ENCODE measurements at regions not wholly inside any gene's neighbourhood (a gene's known extent, or its start where the extent isn't known, plus 50 kb on each side); places are given as distances from the start of the nearest gene placed in this dataset.
"Not testable (repeated sequence)": the region's sequence is repeated elsewhere in the genome, so short reads cannot be mapped to it uniquely, and the experiment has no call there.

GRCh38 chr14:48563489-48563888 lies 888.1 kb upstream of the MDGA2 start:
- Histone ChIP-seq H4K20me1 (no peaks in the 10 kb centered on the region), H3K4me2 (no peak overlapping the region), H3K36me3 (no peaks in the 10 kb centered on the region), H3K27me3 (no peaks in the 10 kb centered on the region), H3K4me1 (no peaks in the 10 kb centered on the region), H3K27ac (no peak overlapping the region), H3K9me3 (peaks cover 10% of the 10 kb centered on the region), H3K9ac (no peak overlapping the region), H3K4me3 (no peak overlapping the region)
- no peak for TF ChIP-seq Cebpa-rat (IDR thresholded peaks at IDR 0.05)

- H3K4me3 ChIP-seq, H3K9ac ChIP-seq, H4K20me1 ChIP-seq, H3K27me3 ChIP-seq, H3K4me1 ChIP-seq, H3K4me2 ChIP-seq, H3K36me3 ChIP-seq, H3K27ac ChIP-seq, H3K9me3 ChIP-seq: not testable (repeated sequence)
These were observed 886.0 kb upstream of the MDGA2 start for GRCh38 chr14:48561438-48561837.

- no peaks in the 10 kb centered on the region for H3K27me3 ChIP-seq
- H4K20me1 ChIP-seq: no peaks in the 10 kb centered on the region
- no peak overlapping the region for H3K4me3 ChIP-seq
- no peaks in the 10 kb centered on the region for H3K36me3 ChIP-seq
- TF ChIP-seq Cebpa-rat (IDR thresholded peaks at IDR 0.05): no peak
- no peak overlapping the region for H3K27ac ChIP-seq
- no peaks in the 10 kb centered on the region for H3K4me1 ChIP-seq
- peaks cover 10% of the 10 kb centered on the region for H3K9me3 ChIP-seq
- no peak overlapping the region for H3K9ac ChIP-seq
- H3K4me2 ChIP-seq: no peak overlapping the region
These were observed 885.0 kb upstream of the MDGA2 start for GRCh38 chr14:48560421-48560820.

GRCh38 chr14:48553443-48553842 lies 878.0 kb upstream of the MDGA2 start:
- no peak overlapping the region for H3K4me3 ChIP-seq
- no peak for TF ChIP-seq Cebpa-rat (IDR thresholded peaks at IDR 0.05)
- no peaks in the 10 kb centered on the region for H3K36me3 ChIP-seq
- H3K9me3 ChIP-seq: no peaks in the 10 kb centered on the region
- no peak overlapping the region for H3K27ac ChIP-seq
- no peaks in the 10 kb centered on the region for H3K4me1 ChIP-seq
- no peaks in the 10 kb centered on the region for H4K20me1 ChIP-seq
- H3K9ac ChIP-seq: no peak overlapping the region
- no peaks in the 10 kb centered on the region for H3K27me3 ChIP-seq
- no peak overlapping the region for H3K4me2 ChIP-seq

- Histone ChIP-seq H3K9me3 (no peaks in the 10 kb centered on the region), H4K20me1 (no peaks in the 10 kb centered on the region), H3K4me1 (no peaks in the 10 kb centered on the region), H3K27me3 (no peaks in the 10 kb centered on the region), H3K4me2 (no peak overlapping the region), H3K4me3 (no peak overlapping the region), H3K27ac (no peak overlapping the region), H3K36me3 (no peaks in the 10 kb centered on the region), H3K9ac (no peak overlapping the region)
- TF ChIP-seq Cebpa-rat (IDR thresholded peaks at IDR 0.05): no peak
These were observed 871.6 kb upstream of the MDGA2 start for GRCh38 chr14:48546996-48547395.

GRCh38 chr14:48537600-48537999 lies 862.2 kb upstream of the MDGA2 start:
- H3K36me3 ChIP-seq: no peaks in the 10 kb centered on the region
- no peaks in the 10 kb centered on the region for H3K4me1 ChIP-seq
- no peak overlapping the region for H3K9ac ChIP-seq
- TF ChIP-seq Cebpa-rat (IDR thresholded peaks at IDR 0.05): no peak
- no peaks in the 10 kb centered on the region for H4K20me1 ChIP-seq
- H3K4me2 ChIP-seq: no peak overlapping the region
- H3K4me3 ChIP-seq: no peak overlapping the region
- no peak overlapping the region for H3K27ac ChIP-seq
- no peaks in the 10 kb centered on the region for H3K9me3 ChIP-seq
- H3K27me3 ChIP-seq: no peaks in the 10 kb centered on the region

- Histone ChIP-seq H3K4me2 (no peak overlapping the region), H3K36me3 (no peaks in the 10 kb centered on the region), H3K27me3 (no peaks in the 10 kb centered on the region), H3K27ac (no peak overlapping the region), H3K4me1 (no peaks in the 10 kb centered on the region), H3K4me3 (no peak overlapping the region), H3K9me3 (no peaks in the 10 kb centered on the region), H4K20me1 (no peaks in the 10 kb centered on the region), H3K9ac (no peak overlapping the region)
- TF ChIP-seq Cebpa-rat (IDR thresholded peaks at IDR 0.05): no peak
These were observed 860.9 kb upstream of the MDGA2 start for GRCh38 chr14:48536318-48536717.

GRCh38 chr14:48527832-48528231 lies 852.4 kb upstream of the MDGA2 start:
- no peak overlapping the region for H3K27ac ChIP-seq
- no peaks in the 10 kb centered on the region for H3K9me3 ChIP-seq
- H3K4me1 ChIP-seq: peaks cover 6% of the 10 kb centered on the region; the same call in 1 of the 2 replicates
- H3K4me2 ChIP-seq: no peak overlapping the region
- no peaks in the 10 kb centered on the region for H3K36me3 ChIP-seq
- H3K9ac ChIP-seq: no peak overlapping the region
- no peaks in the 10 kb centered on the region for H3K27me3 ChIP-seq
- no peak for TF ChIP-seq Cebpa-rat (IDR thresholded peaks at IDR 0.05)
- H4K20me1 ChIP-seq: no peaks in the 10 kb centered on the region
- H3K4me3 ChIP-seq: no peak overlapping the region

GRCh38 chr14:48526307-48526706 lies 850.9 kb upstream of the MDGA2 start:
- Histone ChIP-seq H3K4me1 (peaks cover 6% of the 10 kb centered on the region; the same call in 1 of the 2 replicates), H3K4me3 (no peak overlapping the region), H4K20me1 (no peaks in the 10 kb centered on the region), H3K4me2 (no peak overlapping the region), H3K27me3 (no peaks in the 10 kb centered on the region), H3K27ac (no peak overlapping the region), H3K36me3 (no peaks in the 10 kb centered on the region), H3K9me3 (no peaks in the 10 kb centered on the region), H3K9ac (no peak overlapping the region)
- no peak for TF ChIP-seq Cebpa-rat (IDR thresholded peaks at IDR 0.05)

GRCh38 chr14:48504921-48505320 lies 829.5 kb upstream of the MDGA2 start:
- no peak overlapping the region for H3K4me3 ChIP-seq
- no peak for TF ChIP-seq Cebpa-rat (IDR thresholded peaks at IDR 0.05)
- H3K9me3 ChIP-seq: no peaks in the 10 kb centered on the region
- no peaks in the 10 kb centered on the region for H4K20me1 ChIP-seq
- no peak overlapping the region for H3K4me2 ChIP-seq
- H3K4me1 ChIP-seq: no peaks in the 10 kb centered on the region
- H3K36me3 ChIP-seq: no peaks in the 10 kb centered on the region
- no peak overlapping the region for H3K27ac ChIP-seq
- H3K9ac ChIP-seq: no peak overlapping the region
- no peaks in the 10 kb centered on the region for H3K27me3 ChIP-seq

GRCh38 chr14:48490756-48491155 lies 815.4 kb upstream of the MDGA2 start:
- Histone ChIP-seq H3K9me3 (no peaks in the 10 kb centered on the region), H3K4me1 (no peaks in the 10 kb centered on the region), H3K27me3 (no peaks in the 10 kb centered on the region), H3K4me3 (no peak overlapping the region), H4K20me1 (no peaks in the 10 kb centered on the region), H3K27ac (no peak overlapping the region), H3K9ac (no peak overlapping the region), H3K36me3 (no peaks in the 10 kb centered on the region), H3K4me2 (no peak overlapping the region)
- TF ChIP-seq Cebpa-rat (IDR thresholded peaks at IDR 0.05): no peak
